Natural killer cell (primary cell): ENCODE measurements at regions not wholly inside any gene's neighbourhood (a gene's known extent, or its start where the extent isn't known, plus 50 kb on each side); places are given as distances from the start of the nearest gene placed in this dataset.

Experiments used
- ATAC-seq, 3 donors: fragments of 150-1000 bp in 2 of 3; fragments of 200-7000 bp in 1 of 3; cut with Tn5 transposase; 1 replicate in 1 of 3; 2 replicates in 2 of 3; pipeline ENCODE4 v1.10.0; 2021; ENCODE audit warnings: mild to moderate bottlenecking in 2 of 3, moderate library complexity in 2 of 3
- DNase-seq, 2 donors: peaks; one replicate each; pipeline versions ENCODE4 v3.0.0 to v3.0.0-alpha.2; 2013 to 2021; ENCODE audit warnings: mixed read lengths in 1 of 2
- H3K27ac ChIP-seq: one replicate; pipeline ENCODE4 v1.5.1; 2013; ENCODE audit warnings: mild to moderate bottlenecking, low read length
- H3K27me3 ChIP-seq: one replicate; pipeline ENCODE4 v1.6.1; 2013; ENCODE audit warnings: low read length; ENCODE audit not compliant: control insufficient read depth, insufficient read depth
- H3K36me3 ChIP-seq: one replicate; pipeline ENCODE4 v1.6.1; 2013; ENCODE audit warnings: low read length; ENCODE audit not compliant: control insufficient read depth, insufficient read depth
- H3K4me1 ChIP-seq: one replicate; pipeline ENCODE4 v1.6.1; 2013; ENCODE audit warnings: low read length; ENCODE audit not compliant: control insufficient read depth, insufficient read depth
- H3K4me3 ChIP-seq: one replicate; pipeline ENCODE4 v1.5.1; 2013; ENCODE audit warnings: low read length
- H3K9me3 ChIP-seq: one replicate; pipeline ENCODE4 v1.6.1; 2013; ENCODE audit warnings: low read length; ENCODE audit not compliant: control insufficient read depth, insufficient read depth
- H3K27ac Mint-ChIP-seq, 2 donors: one replicate each; pipeline ENCODE4 v1.8.0; 2022; ENCODE audit warnings: mild to moderate bottlenecking in 2 of 2, mixed read lengths in 2 of 2, moderate library complexity in 1 of 2
- H3K27me3 Mint-ChIP-seq, 2 donors: one replicate each; pipeline ENCODE4 v1.8.0; 2022; ENCODE audit warnings: low read depth in 2 of 2, mixed read lengths in 2 of 2
- H3K36me3 Mint-ChIP-seq: one replicate; pipeline ENCODE4 v1.8.0; 2022; ENCODE audit warnings: mixed read lengths
- H3K4me1 Mint-ChIP-seq, 2 donors: one replicate each; pipeline ENCODE4 v1.8.0; 2022; ENCODE audit warnings: mixed read lengths in 2 of 2
- H3K4me3 Mint-ChIP-seq: one replicate; pipeline ENCODE4 v1.8.0; 2022; ENCODE audit warnings: mild to moderate bottlenecking, moderate library complexity, mixed read lengths
- H3K9me3 Mint-ChIP-seq, 2 donors: one replicate each; pipeline ENCODE4 v1.8.0; 2022; ENCODE audit warnings: mixed read lengths in 2 of 2
- WGBS: methylation state at CpG from one replicate; pipeline ENCODE4 v1.1.7; 2013; ENCODE audit warnings: missing lambda C conversion rate; ENCODE audit not compliant: insufficient coverage; 5-methylcytosine and 5-hydroxymethylcytosine counted together
- intact Hi-C: fragments of 100-400 bp; cut with micrococcal nuclease; formaldehyde crosslinking; loops from one replicate; pipeline ENCODE4 v1.14.2; 2022
- TF ChIP-seq, protein P1 (sequence below): fragments of 200-600 bp; IDR thresholded peaks from one replicate; pipeline ENCODE4 v1.8.0; 2022; ENCODE audit warnings: antibody characterized with exemption

- Histone ChIP-seq H3K27ac (no peak overlapping the region), H3K4me3 (no peak overlapping the region), H3K4me1 (no peaks in the 10 kb centered on the region), H3K36me3 (no peaks in the 10 kb centered on the region), H3K27me3 (no peaks in the 10 kb centered on the region), H3K9me3 (no peaks in the 10 kb centered on the region)
- TF ChIP-seq, protein P1, sequence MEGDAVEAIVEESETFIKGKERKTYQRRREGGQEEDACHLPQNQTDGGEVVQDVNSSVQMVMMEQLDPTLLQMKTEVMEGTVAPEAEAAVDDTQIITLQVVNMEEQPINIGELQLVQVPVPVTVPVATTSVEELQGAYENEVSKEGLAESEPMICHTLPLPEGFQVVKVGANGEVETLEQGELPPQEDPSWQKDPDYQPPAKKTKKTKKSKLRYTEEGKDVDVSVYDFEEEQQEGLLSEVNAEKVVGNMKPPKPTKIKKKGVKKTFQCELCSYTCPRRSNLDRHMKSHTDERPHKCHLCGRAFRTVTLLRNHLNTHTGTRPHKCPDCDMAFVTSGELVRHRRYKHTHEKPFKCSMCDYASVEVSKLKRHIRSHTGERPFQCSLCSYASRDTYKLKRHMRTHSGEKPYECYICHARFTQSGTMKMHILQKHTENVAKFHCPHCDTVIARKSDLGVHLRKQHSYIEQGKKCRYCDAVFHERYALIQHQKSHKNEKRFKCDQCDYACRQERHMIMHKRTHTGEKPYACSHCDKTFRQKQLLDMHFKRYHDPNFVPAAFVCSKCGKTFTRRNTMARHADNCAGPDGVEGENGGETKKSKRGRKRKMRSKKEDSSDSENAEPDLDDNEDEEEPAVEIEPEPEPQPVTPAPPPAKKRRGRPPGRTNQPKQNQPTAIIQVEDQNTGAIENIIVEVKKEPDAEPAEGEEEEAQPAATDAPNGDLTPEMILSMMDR = no peak
- Mint-ChIP-seq H3K4me1 (no peaks in the 10 kb centered on the region), H3K27ac (no peak overlapping the region), H3K4me3 (no peak overlapping the region), H3K9me3 (no peaks in the 10 kb centered on the region), H3K36me3 (no peaks in the 10 kb centered on the region), H3K27me3 (peaks cover 7 to 8% of the 10 kb centered on the region in 2 donors)
- 89% methylated on average over 4 of the region's 4 CpGs for WGBS
- intact Hi-C loops = no loop called here
- no peak for ATAC-seq
- DNase-seq = no peak
Observed at GRCh38 chr9:85224729-85225128, 517.0 kb downstream of the AGTPBP1 start.

DNA sequence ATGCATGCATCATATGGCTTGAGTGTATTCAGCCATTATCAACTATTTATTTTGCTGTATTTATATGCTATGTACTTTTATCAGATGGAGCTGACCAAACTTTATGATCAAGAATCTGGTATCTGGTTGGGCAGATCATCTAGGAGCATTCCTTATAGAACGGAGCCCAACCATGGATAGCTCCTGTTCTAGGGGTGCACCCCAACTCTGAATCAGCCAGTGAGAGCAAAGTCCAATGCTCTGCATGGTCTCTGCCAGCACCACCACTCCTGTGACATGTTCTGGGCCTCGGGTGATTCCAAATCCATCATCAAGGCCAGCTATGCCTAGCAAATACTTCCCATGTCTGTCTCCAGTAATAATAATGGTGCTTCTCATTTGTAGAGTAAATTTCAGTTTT is 517.5 kb downstream of the AGTPBP1 start:
- H3K27ac Mint-ChIP-seq = no peak overlapping the region
- H3K36me3 Mint-ChIP-seq = no peaks in the 10 kb centered on the region
- 92% methylated on average over 2 of the region's 2 CpGs for WGBS

DNA sequence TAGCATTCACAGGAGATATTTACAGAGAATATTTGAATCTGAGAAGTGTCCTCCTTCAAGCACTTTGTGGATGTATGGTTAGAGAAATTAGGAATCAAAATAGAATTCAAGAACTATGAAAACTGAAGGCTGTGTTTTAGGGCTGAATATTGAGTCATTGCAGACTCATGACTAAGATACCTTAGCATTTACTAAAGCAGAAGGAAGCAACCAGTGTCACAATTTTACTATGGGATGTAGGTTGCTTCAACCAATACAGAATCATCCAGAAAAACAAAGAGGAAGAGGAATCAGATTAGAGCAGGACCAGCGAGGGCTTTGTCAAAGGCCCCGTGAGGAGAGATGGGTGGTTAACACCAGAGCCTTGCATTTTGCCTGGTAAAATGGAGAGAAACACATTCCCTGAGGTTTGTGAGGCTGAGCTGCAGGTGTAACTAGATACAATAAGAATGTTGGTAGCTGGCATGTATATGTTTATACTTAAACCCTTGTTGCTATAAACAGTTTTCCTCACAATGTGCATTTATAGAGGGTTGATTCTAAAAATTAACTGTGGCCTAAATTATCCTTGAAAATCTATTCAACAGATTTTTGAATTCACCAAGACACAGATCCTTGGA is 518.1 kb downstream of the AGTPBP1 start:
- no peaks in the 10 kb centered on the region for H3K27me3 ChIP-seq
- no peaks in the 10 kb centered on the region for H3K36me3 ChIP-seq
- Mint-ChIP-seq H3K9me3 (no peaks in the 10 kb centered on the region), H3K36me3 (no peaks in the 10 kb centered on the region), H3K27ac (no peak overlapping the region), H3K27me3 (peaks cover 4 to 10% of the 10 kb centered on the region in 2 donors), H3K4me3 (no peak overlapping the region), H3K4me1 (no peaks in the 10 kb centered on the region)
- H3K4me3 ChIP-seq = no peak overlapping the region
- H3K27ac ChIP-seq = no peak overlapping the region
- WGBS = 95% methylated on average over 2 of the region's 2 CpGs
- no peaks in the 10 kb centered on the region for H3K4me1 ChIP-seq
- ATAC-seq (no peak), DNase-seq (no peak)
- intact Hi-C loops = no loop called here
- no peaks in the 10 kb centered on the region for H3K9me3 ChIP-seq
- TF ChIP-seq, protein P1 = no peak

More for the DNA sequence above, 517.5 kb downstream of the AGTPBP1 start:
- Histone ChIP-seq H3K36me3 (no peaks in the 10 kb centered on the region), H3K4me3 (no peak overlapping the region), H3K9me3 (no peaks in the 10 kb centered on the region), H3K27me3 (no peaks in the 10 kb centered on the region), H3K27ac (no peak overlapping the region), H3K4me1 (no peaks in the 10 kb centered on the region)
- H3K9me3 Mint-ChIP-seq = no peaks in the 10 kb centered on the region
- ATAC-seq (no peak), DNase-seq (no peak)
- no peaks in the 10 kb centered on the region for H3K4me1 Mint-ChIP-seq
- TF ChIP-seq, protein P1 = no peak
- intact Hi-C loops = no loop called here
- no peak overlapping the region for H3K4me3 Mint-ChIP-seq
- peaks cover 7 to 10% of the 10 kb centered on the region in 2 donors for H3K27me3 Mint-ChIP-seq

DNA sequence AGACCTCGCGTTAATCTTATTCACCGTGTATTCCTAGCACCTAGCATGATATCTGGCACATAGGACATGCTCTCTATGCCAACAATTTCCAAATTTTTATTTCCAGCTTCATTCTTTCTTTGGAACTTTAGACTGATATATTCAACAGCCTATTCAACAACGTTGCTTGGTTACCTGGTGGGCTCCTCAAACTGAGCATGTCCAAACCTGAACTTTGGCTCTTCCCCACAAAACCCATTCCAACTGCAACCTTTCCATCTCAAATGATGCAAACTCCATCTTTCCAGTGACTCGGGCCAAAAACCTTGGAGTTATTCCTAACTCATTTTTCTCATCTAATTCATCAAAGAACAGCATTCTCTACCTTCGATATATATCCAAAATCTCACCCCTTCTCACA is 525.2 kb downstream of the AGTPBP1 start:
- DNase-seq (no peak), ATAC-seq (no peak)
- Histone ChIP-seq H3K27me3 (no peaks in the 10 kb centered on the region), H3K9me3 (no peaks in the 10 kb centered on the region), H3K27ac (no peak overlapping the region), H3K4me3 (no peak overlapping the region), H3K36me3 (no peaks in the 10 kb centered on the region), H3K4me1 (no peaks in the 10 kb centered on the region)
- TF ChIP-seq, protein P1 = no peak
- WGBS = 89% methylated on average over 6 of the region's 6 CpGs
- peaks cover 39 to 43% of the 10 kb centered on the region in 2 donors for H3K27me3 Mint-ChIP-seq
- no peaks in the 10 kb centered on the region for H3K36me3 Mint-ChIP-seq
- H3K4me3 Mint-ChIP-seq = no peak overlapping the region
- intact Hi-C loops = no loop called here
- H3K9me3 Mint-ChIP-seq = peaks cover 0 to 3% of the 10 kb centered on the region in 2 donors
- H3K4me1 Mint-ChIP-seq = no peaks in the 10 kb centered on the region
- no peak overlapping the region for H3K27ac Mint-ChIP-seq
